Astrocyte of the cerebellum (primary cell): ENCODE measurements at regions not wholly inside any gene's neighbourhood (a gene's known extent, or its start where the extent isn't known, plus 50 kb on each side); places are given as distances from the start of the nearest gene placed in this dataset.
A peak's percentile ranks its signal among the peaks of the same experiment; 100 is the strongest.

Source experiments
- DNase-seq: peaks from one replicate; pipeline ENCODE4 v3.0.0-alpha.2; 2011; ENCODE audit warnings: low read depth
- H3K4me3 ChIP-seq: 2 replicates; pipeline ENCODE4 v1.5.1; 2011; ENCODE audit warnings: mild to moderate bottlenecking, low read depth, low read length, moderate library complexity
- in situ Hi-C: cut with HindIII; loops from 2 replicates; pipeline ENCODE4 v1.10.0; 2017; ENCODE audit warnings: low sequenced_read_pairs
- TF ChIP-seq, protein P1 (sequence below): IDR thresholded peaks from 2 replicates; pipeline ENCODE4 v1.5.1; 2012; ENCODE audit warnings: low read length, low read depth, moderate library complexity, mild to moderate bottlenecking; ENCODE audit errors: missing control alignments

- DNase-seq, result no peak
Observed at GRCh38 chr15:60128000-60128376, 123.9 kb downstream of the FOXB1 start.

GRCh38 chr15:60128710-60129109 is 124.6 kb downstream of the FOXB1 start:
- H3K4me3 ChIP-seq, result no peak overlapping the region
- TF ChIP-seq, protein P1, sequence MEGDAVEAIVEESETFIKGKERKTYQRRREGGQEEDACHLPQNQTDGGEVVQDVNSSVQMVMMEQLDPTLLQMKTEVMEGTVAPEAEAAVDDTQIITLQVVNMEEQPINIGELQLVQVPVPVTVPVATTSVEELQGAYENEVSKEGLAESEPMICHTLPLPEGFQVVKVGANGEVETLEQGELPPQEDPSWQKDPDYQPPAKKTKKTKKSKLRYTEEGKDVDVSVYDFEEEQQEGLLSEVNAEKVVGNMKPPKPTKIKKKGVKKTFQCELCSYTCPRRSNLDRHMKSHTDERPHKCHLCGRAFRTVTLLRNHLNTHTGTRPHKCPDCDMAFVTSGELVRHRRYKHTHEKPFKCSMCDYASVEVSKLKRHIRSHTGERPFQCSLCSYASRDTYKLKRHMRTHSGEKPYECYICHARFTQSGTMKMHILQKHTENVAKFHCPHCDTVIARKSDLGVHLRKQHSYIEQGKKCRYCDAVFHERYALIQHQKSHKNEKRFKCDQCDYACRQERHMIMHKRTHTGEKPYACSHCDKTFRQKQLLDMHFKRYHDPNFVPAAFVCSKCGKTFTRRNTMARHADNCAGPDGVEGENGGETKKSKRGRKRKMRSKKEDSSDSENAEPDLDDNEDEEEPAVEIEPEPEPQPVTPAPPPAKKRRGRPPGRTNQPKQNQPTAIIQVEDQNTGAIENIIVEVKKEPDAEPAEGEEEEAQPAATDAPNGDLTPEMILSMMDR, result no peak
- DNase-seq, result no peak
- in situ Hi-C loops, result no loop called here

More at GRCh38 chr15:60128000-60128376, 123.9 kb downstream of the FOXB1 start:
- in situ Hi-C loops, result no loop called here
- TF ChIP-seq, protein P1, result no peak
- H3K4me3 ChIP-seq, result peak overlapping the region; percentile 46

DNA sequence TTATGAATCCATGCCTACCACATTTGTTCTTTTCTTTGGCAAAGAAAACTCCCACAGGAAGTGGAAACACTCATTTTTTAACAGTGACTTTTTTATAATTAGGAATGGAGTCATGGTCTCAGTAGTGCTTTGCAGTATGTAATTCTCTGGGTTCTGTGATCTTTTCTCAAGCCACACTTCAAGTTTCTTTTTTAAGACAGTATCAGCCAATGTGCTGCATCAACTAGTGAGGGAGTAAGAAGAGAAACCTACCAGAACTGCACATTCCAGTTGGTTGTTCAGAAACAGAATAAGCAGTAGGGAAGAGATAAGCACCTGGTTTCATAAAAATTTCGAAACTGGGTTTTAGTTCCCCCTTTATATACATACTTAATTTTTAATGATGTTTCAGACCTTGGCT is 126.3 kb downstream of the FOXB1 start:
- no peak overlapping the region for H3K4me3 ChIP-seq
- no peak for DNase-seq
- in situ Hi-C loops, result no loop called here
- TF ChIP-seq, protein P1, result no peak

DNA sequence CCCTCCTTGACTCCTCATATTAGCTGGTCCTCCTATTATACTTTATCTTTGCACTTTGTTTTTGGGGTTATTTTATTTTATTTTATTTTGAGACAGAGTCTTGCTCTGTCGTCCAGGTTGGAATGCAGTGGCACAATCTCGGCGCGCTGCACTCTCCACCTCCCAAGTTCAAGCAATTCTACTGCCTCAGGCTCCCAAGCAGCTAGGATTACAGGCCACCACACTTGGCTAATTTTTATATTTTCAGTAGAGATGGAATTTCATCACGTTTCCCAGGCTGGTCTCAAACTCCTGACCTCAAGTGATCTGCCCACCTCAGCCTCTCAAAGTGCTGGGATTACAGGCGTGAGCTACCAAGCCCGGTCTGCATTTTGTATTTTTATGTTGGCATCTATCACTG is 126.7 kb downstream of the FOXB1 start:
- TF ChIP-seq, protein P1, result no peak
- in situ Hi-C loops, result no loop called here
- no peak overlapping the region for H3K4me3 ChIP-seq
- no peak for DNase-seq

GRCh38 chr15:60134609-60135008 is 130.5 kb downstream of the FOXB1 start:
- in situ Hi-C loops, result no loop called here
- no peak for DNase-seq
- TF ChIP-seq, protein P1, result no peak
- H3K4me3 ChIP-seq, result no peak overlapping the region

- TF ChIP-seq, protein P1, result no peak
- in situ Hi-C loops, result no loop called here
- DNase-seq, result no peak
- H3K4me3 ChIP-seq, result no peak overlapping the region
Observed at GRCh38 chr15:60135961-60136360, 131.8 kb downstream of the FOXB1 start.
